ENCODE measurements at regions not wholly inside any gene's neighbourhood (a gene's known extent, or its start where the extent isn't known, plus 50 kb on each side); places are given as distances from the start of the nearest gene placed in this dataset.

- H3K36me3 ChIP-seq (ENCODE audit: control insufficient read depth, insufficient read depth, low read length), result no peaks in the 10 kb centered on the region
- H3K27ac ChIP-seq (ENCODE audit: insufficient read depth, low read length), result no peak overlapping the region
- H3K56ac ChIP-seq (ENCODE audit: extremely low read depth, insufficient read depth, low read length), result no peak overlapping the region
- no peak overlapping the region for H4K8ac ChIP-seq (ENCODE audit: low read depth in 2 of 2, low read length in 2 of 2)
- no peak overlapping the region for H2BK120ac ChIP-seq (ENCODE audit: low read depth, low read length)
- BruUV-seq (replicated peaks), result no TSS peak
- no peak overlapping the region for H3K9ac ChIP-seq (ENCODE audit: low read depth, low read length)
- H3K9me1 ChIP-seq (ENCODE audit: insufficient read depth, low read length), result no peaks in the 10 kb centered on the region
- H3K18ac ChIP-seq (ENCODE audit: low read depth, low read length), result no peak overlapping the region
- DNase-seq, result no peak
- H3K27me3 ChIP-seq (ENCODE audit: control insufficient read depth, insufficient read depth, low read length), result no peaks in the 10 kb centered on the region
- no peak overlapping the region for H2AK5ac ChIP-seq (ENCODE audit: low read depth, low read length)
- ChIA-PET CTCF (no interaction called here), POLR2A (ENCODE audit: unreplicated experiment) (no interaction called here)
- no CpG with 5 or more reads among the region's 3 CpGs for WGBS, 2 experiments (ENCODE audit: extremely low coverage in 2 of 2, insufficient read length in 1 of 2)
- no peak overlapping the region for H2BK20ac ChIP-seq (ENCODE audit: low read depth, low read length)
- intact Hi-C loops (cut with micrococcal nuclease) (no loop called here), dilution Hi-C loops (cut with HindIII; ENCODE audit: low sequenced_read_pairs, unreplicated experiment) (no loop called here), in situ Hi-C loops (cut with MboI; ENCODE audit: low sequenced_read_pairs) (no loop called here)
- no peaks in the 10 kb centered on the region for H4K20me1 ChIP-seq (ENCODE audit: insufficient read depth, low read length)
- no peak overlapping the region for H2BK15ac ChIP-seq (ENCODE audit: low read depth, low read length)
- H4K5ac ChIP-seq (ENCODE audit: low read depth, low read length), result no peak overlapping the region
- H2AK9ac ChIP-seq (replicated peaks; ENCODE audit: low read depth, low read length, poor library complexity), result no peak overlapping the region
- no peaks in the 10 kb centered on the region for H3K79me1 ChIP-seq (ENCODE audit: low read depth in 1 of 2, low read length in 2 of 2)
- no peak overlapping the region for H3K4ac ChIP-seq (ENCODE audit: low read depth, low read length)
- no peak overlapping the region for H3K14ac ChIP-seq (replicated peaks; ENCODE audit: low read depth, low read length)
- no peak overlapping the region for H2AFZ ChIP-seq (replicated peaks; ENCODE audit: low read length, poor library complexity)
- H3K4me2 ChIP-seq (ENCODE audit: low read depth, low read length), result no peak overlapping the region
- no peak for ATAC-seq (ENCODE audit: low read depth)
- TF ChIP-seq BHLHE40 (IDR thresholded peaks at IDR 0.05; ENCODE audit: low read depth, low read length), result no peak
- TF ChIP-seq, protein P1, sequence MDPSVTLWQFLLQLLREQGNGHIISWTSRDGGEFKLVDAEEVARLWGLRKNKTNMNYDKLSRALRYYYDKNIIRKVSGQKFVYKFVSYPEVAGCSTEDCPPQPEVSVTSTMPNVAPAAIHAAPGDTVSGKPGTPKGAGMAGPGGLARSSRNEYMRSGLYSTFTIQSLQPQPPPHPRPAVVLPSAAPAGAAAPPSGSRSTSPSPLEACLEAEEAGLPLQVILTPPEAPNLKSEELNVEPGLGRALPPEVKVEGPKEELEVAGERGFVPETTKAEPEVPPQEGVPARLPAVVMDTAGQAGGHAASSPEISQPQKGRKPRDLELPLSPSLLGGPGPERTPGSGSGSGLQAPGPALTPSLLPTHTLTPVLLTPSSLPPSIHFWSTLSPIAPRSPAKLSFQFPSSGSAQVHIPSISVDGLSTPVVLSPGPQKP (IDR thresholded peaks at IDR 0.05; ENCODE audit: borderline replicate concordance, low read depth, low read length), result no peak
- TF ChIP-seq RFX5 (IDR thresholded peaks at IDR 0.05; ENCODE audit: low read depth, low read length), result no peak
- no peak for TF ChIP-seq RCOR1 (IDR thresholded peaks at IDR 0.05; ENCODE audit: insufficient replicate concordance, low read length)
- no peak for TF ChIP-seq MAZ (IDR thresholded peaks at IDR 0.05; ENCODE audit: borderline replicate concordance, low read depth, low read length)
- no peak for TF ChIP-seq MAFK (IDR thresholded peaks at IDR 0.05; ENCODE audit: low read depth, low read length)
- no peak for TF ChIP-seq RAD21 (IDR thresholded peaks at IDR 0.05; ENCODE audit: low read length)
- no peak for TF ChIP-seq USF2 (IDR thresholded peaks at IDR 0.05; ENCODE audit: low read depth, low read length)
- no peak for TF ChIP-seq NFE2L2 (IDR thresholded peaks at IDR 0.05; ENCODE audit: low read depth, low read length)
- TF ChIP-seq MXI1 (IDR thresholded peaks at IDR 0.05; ENCODE audit: borderline replicate concordance, low read depth, low read length), result no peak
- no peak for TF ChIP-seq CHD1 (IDR thresholded peaks at IDR 0.05; ENCODE audit: low read depth, low read length)
- TF ChIP-seq, protein P2, sequence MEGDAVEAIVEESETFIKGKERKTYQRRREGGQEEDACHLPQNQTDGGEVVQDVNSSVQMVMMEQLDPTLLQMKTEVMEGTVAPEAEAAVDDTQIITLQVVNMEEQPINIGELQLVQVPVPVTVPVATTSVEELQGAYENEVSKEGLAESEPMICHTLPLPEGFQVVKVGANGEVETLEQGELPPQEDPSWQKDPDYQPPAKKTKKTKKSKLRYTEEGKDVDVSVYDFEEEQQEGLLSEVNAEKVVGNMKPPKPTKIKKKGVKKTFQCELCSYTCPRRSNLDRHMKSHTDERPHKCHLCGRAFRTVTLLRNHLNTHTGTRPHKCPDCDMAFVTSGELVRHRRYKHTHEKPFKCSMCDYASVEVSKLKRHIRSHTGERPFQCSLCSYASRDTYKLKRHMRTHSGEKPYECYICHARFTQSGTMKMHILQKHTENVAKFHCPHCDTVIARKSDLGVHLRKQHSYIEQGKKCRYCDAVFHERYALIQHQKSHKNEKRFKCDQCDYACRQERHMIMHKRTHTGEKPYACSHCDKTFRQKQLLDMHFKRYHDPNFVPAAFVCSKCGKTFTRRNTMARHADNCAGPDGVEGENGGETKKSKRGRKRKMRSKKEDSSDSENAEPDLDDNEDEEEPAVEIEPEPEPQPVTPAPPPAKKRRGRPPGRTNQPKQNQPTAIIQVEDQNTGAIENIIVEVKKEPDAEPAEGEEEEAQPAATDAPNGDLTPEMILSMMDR (conservative IDR thresholded peaks at IDR 0.05; ENCODE audit: low read depth, low read length), result no peak
- no peak for TF ChIP-seq FOS (IDR thresholded peaks at IDR 0.05; ENCODE audit: low read depth, low read length)
- no peak for TF ChIP-seq CEBPB (IDR thresholded peaks at IDR 0.05; ENCODE audit: low read depth, low read length)
- TF ChIP-seq SMC3 (IDR thresholded peaks at IDR 0.05; ENCODE audit: low read depth, low read length), result no peak
- no peak for TF ChIP-seq POLR2A (IDR thresholded peaks at IDR 0.05; ENCODE audit: low read depth, low read length)
- no peak overlapping the region for H4K91ac ChIP-seq (ENCODE audit: insufficient read depth, low read depth, low read length)
- H3K9me3 ChIP-seq (ENCODE audit: control insufficient read depth, insufficient read depth, low read length), result no peaks in the 10 kb centered on the region
- H3K4me1 ChIP-seq (ENCODE audit: control insufficient read depth, insufficient read depth, low read length), result no peaks in the 10 kb centered on the region
- H3K23ac ChIP-seq (ENCODE audit: low read depth, low read length), result no peak overlapping the region
- no peak overlapping the region for H3K4me3 ChIP-seq (ENCODE audit: insufficient read depth, low read depth, low read length)
- no peak overlapping the region for H2BK5ac ChIP-seq (ENCODE audit: low read depth, low read length, poor library complexity, severe bottlenecking)
These were observed 195.8 kb upstream of the FAM3C start for GRCh38 chr7:121591926-121592325.

Data from IMR-90 (cell line).